ENCODE measurements at regions not wholly inside any gene's neighbourhood (a gene's known extent, or its start where the extent isn't known, plus 50 kb on each side); places are given as distances from the start of the nearest gene placed in this dataset.

- no peak overlapping the region for H3K9ac ChIP-seq (ENCODE audit: extremely low read depth, insufficient read length, low read length)
- Mint-ChIP-seq H3K9me3 (peaks cover 16 to 20% of the 10 kb centered on the region in 2 experiments), H3K27me3 (ENCODE audit: low read depth) (no peaks in the 10 kb centered on the region; the same call in 1 of the 2 replicates), H3K36me3 (ENCODE audit: insufficient read depth in 1 of 3, low read depth in 3 of 3) (peaks cover 4 to 19% (median 10%) of the 10 kb centered on the region in 3 experiments; a peak in 4 of 7 replicates), H3K4me1 (peaks cover 21 to 23% of the 10 kb centered on the region in 2 experiments), H3K27ac (peak overlapping the region in 1 of 3 experiments; percentile 53; a peak in 2 of 7 replicates), H3K4me3 (no peak overlapping the region)
- H4K8ac ChIP-seq (replicated peaks; ENCODE audit: insufficient read length, low read depth, low read length): no peak overlapping the region
- H2BK5ac ChIP-seq (ENCODE audit: insufficient read length, low read length): no peak overlapping the region
- peaks cover 2% of the 10 kb centered on the region; the same call in 1 of the 2 replicates for H3K4me1 ChIP-seq (ENCODE audit: insufficient read depth, low read length)
- H3K9me3 ChIP-seq (ENCODE audit: control insufficient read depth, low read depth, low read length): no peaks in the 10 kb centered on the region
- no peak for TF ChIP-seq CTCF (conservative IDR thresholded peaks at IDR 0.05)
- H3K79me2 ChIP-seq (ENCODE audit: insufficient read depth, low read length): no peaks in the 10 kb centered on the region
- H3K23me2 ChIP-seq (ENCODE audit: insufficient read length, low read depth, low read length, poor library complexity, severe bottlenecking): no peaks in the 10 kb centered on the region
- H2BK120ac ChIP-seq (ENCODE audit: low read depth, low read length, poor library complexity, severe bottlenecking): no peak overlapping the region
- no peak overlapping the region for H4K91ac ChIP-seq (ENCODE audit: insufficient read length, low read depth, low read length)
- peak overlapping the region; percentile 72 for H3K18ac ChIP-seq (ENCODE audit: insufficient read length, low read depth, low read length)
- no peak overlapping the region for H4K5ac ChIP-seq (ENCODE audit: insufficient read length, low read depth, low read length)
- no peak overlapping the region for H2AK5ac ChIP-seq (ENCODE audit: insufficient read length, low read length)
- H3K27me3 ChIP-seq (ENCODE audit: insufficient read depth, low read length): no peaks in the 10 kb centered on the region
- no peak overlapping the region for H3T11ph ChIP-seq (ENCODE audit: low read length)
- no peaks in the 10 kb centered on the region for H3K79me1 ChIP-seq (ENCODE audit: insufficient read depth, low read depth, low read length, poor library complexity, severe bottlenecking)
- no peak overlapping the region for H3K4ac ChIP-seq (ENCODE audit: low read depth, low read length)
- H2AFZ ChIP-seq (ENCODE audit: low read length): no peak overlapping the region
- H2BK12ac ChIP-seq (ENCODE audit: insufficient read length, low read depth, low read length): no peak overlapping the region
- H2BK15ac ChIP-seq (ENCODE audit: low read depth, low read length): no peak overlapping the region
- no peak overlapping the region for H3K14ac ChIP-seq (ENCODE audit: insufficient read depth, low read length)
- H3K56ac ChIP-seq (ENCODE audit: insufficient read length, low read depth, low read length): no peak overlapping the region
- H3K27ac ChIP-seq (ENCODE audit: insufficient read length, low read depth, low read length): no peak overlapping the region
- no peak overlapping the region for H2BK20ac ChIP-seq (ENCODE audit: low read depth, low read length, poor library complexity, severe bottlenecking)
- no CpG with 5 or more reads among the region's 10 CpGs for WGBS (ENCODE audit: extremely low coverage, insufficient read length, low lambda C conversion rate)
- no peak overlapping the region for H3K4me2 ChIP-seq (ENCODE audit: insufficient read depth, insufficient read length, low read length)
- H3K23ac ChIP-seq (ENCODE audit: insufficient read length, low read depth, low read length): no peak overlapping the region
- H4K20me1 ChIP-seq (ENCODE audit: control insufficient read depth, insufficient read depth, insufficient read length): no peaks in the 10 kb centered on the region
- no peak for DNase-seq
Observed at GRCh38 chr4:153038623-153039311, 102.6 kb downstream of the FHDC1 start.

Measured in H9 (cell line).